Panc1 (cell line): ENCODE measurements at regions not wholly inside any gene's neighbourhood (a gene's known extent, or its start where the extent isn't known, plus 50 kb on each side); places are given as distances from the start of the nearest gene placed in this dataset.

Source experiments
- ATAC-seq: fragments of 200-7000 bp; cut with Tn5 transposase; 2 replicates; pipeline ENCODE4 v1.9.1; 2020; ENCODE audit warnings: mild to moderate bottlenecking, moderate library complexity
- BruUV-seq: library from RNA; stranded (reverse); fragments of 400-500 nt; replicated peaks from 2 replicates; lab custom pipeline; 2021; lab: Mats Ljungman, UMichigan
- CTCF ChIA-PET: fragments of 300-600 bp; sonication (Branson Sonifier 250); formaldehyde crosslinking; loops from one replicate; lab custom pipeline; 2022; ENCODE audit warnings: antibody characterized with exemption; lab: Charles Lee
- POLR2A ChIA-PET: fragments of 300-600 bp; sonication (Branson Sonifier 250); formaldehyde crosslinking; loops from one replicate; lab custom pipeline; 2022; ENCODE audit warnings: antibody characterized with exemption; lab: Charles Lee
- DNase-seq: peaks from one replicate; pipeline ENCODE4 v3.0.0-alpha.2; 2010; ENCODE audit warnings: low read depth, low spot score
- H3K27ac ChIP-seq: 2 replicates; pipeline ENCODE4 v1.5.1; 2011; ENCODE audit warnings: mild to moderate bottlenecking, low read length, inconsistent platforms
- H3K27me3 ChIP-seq: fragments of 200-500 bp; sonication (Bioruptor generic); 2 replicates; pipeline ENCODE4 v1.6.0; 2014; ENCODE audit warnings: low read length, inconsistent platforms; ENCODE audit not compliant: control insufficient read depth, insufficient read depth
- H3K36me3 ChIP-seq: fragments of 200-500 bp; sonication (Bioruptor generic); 2 replicates; pipeline ENCODE4 v1.5.1; 2014; ENCODE audit warnings: inconsistent platforms, mild to moderate bottlenecking, low read length, moderate library complexity; ENCODE audit not compliant: control insufficient read depth, insufficient read depth
- H3K4me1 ChIP-seq: 2 replicates; pipeline ENCODE4 v1.5.1; 2011; ENCODE audit warnings: inconsistent platforms, mild to moderate bottlenecking, low read length, moderate library complexity; ENCODE audit not compliant: control insufficient read depth, insufficient read depth
- H3K4me3 ChIP-seq, 2 experiments: 2 replicates each; pipeline ENCODE4 v1.5.1; 2011 to 2012; ENCODE audit warnings: low read depth in 2 of 2, low read length in 2 of 2, mild to moderate bottlenecking in 2 of 2, inconsistent platforms in 1 of 2, moderate library complexity in 1 of 2
- H3K9me3 ChIP-seq: fragments of 200-500 bp; sonication (Bioruptor generic); 2 replicates; pipeline ENCODE4 v1.5.1; 2014; ENCODE audit warnings: low read depth, mild to moderate bottlenecking, inconsistent platforms, low read length, moderate library complexity; ENCODE audit not compliant: control insufficient read depth, insufficient read depth
- POLR2AphosphoS5 ChIP-seq: IDR thresholded peaks from 2 replicates; pipeline ENCODE4 v1.6.1; 2012; ENCODE audit warnings: mild to moderate bottlenecking, low read depth, low read length, moderate library complexity
- SIN3A ChIP-seq: IDR thresholded peaks from 2 replicates; pipeline ENCODE4 v1.6.1; 2012; ENCODE audit warnings: low read depth, mild to moderate bottlenecking, low read length, moderate library complexity, borderline replicate concordance; ENCODE audit not compliant: insufficient read depth
- TCF7L2 ChIP-seq: IDR thresholded peaks from 2 replicates; pipeline ENCODE4 v1.6.1; 2011; ENCODE audit warnings: mild to moderate bottlenecking, low read depth, low read length, inconsistent platforms
- in situ Hi-C: cut with HindIII; loops from 2 replicates; pipeline ENCODE4 v1.10.0; 2016; ENCODE audit warnings: low sequenced_read_pairs, low pct_unique_long_range_greater_than_20kb
- intact Hi-C: fragments of 100-400 bp; cut with micrococcal nuclease; formaldehyde crosslinking; loops from one replicate; pipeline ENCODE4 v1.10.0; 2022; ENCODE audit not compliant: unreplicated experiment
- TF ChIP-seq, protein P1 (sequence below): fragments of 450-650 bp; IDR thresholded peaks from 2 replicates; pipeline ENCODE4 v1.5.1; 2017; ENCODE audit warnings: mild to moderate bottlenecking
- TF ChIP-seq, protein P2 (sequence below), 2 experiments: IDR thresholded peaks; 2 replicates each; pipeline ENCODE4 v1.6.1; 2011 to 2012; ENCODE audit warnings: low read depth in 2 of 2, control low read depth in 1 of 2, low read length in 1 of 2, mild to moderate bottlenecking in 1 of 2, moderate library complexity in 1 of 2; ENCODE audit not compliant: insufficient read depth in 1 of 2

- peaks cover under 1% of the 10 kb centered on the region for H3K27me3 ChIP-seq
- no peaks in the 10 kb centered on the region for H3K36me3 ChIP-seq
- CTCF ChIA-PET: no interaction called here
- no peak overlapping the region for H3K4me3 ChIP-seq
- no peaks in the 10 kb centered on the region for H3K9me3 ChIP-seq
- no peak overlapping the region for H3K27ac ChIP-seq
- in situ Hi-C loops (no loop called here), intact Hi-C loops (no loop called here)
- TF ChIP-seq POLR2AphosphoS5 (no peak), TCF7L2 (no peak), SIN3A (no peak)
- TF ChIP-seq, protein P1, sequence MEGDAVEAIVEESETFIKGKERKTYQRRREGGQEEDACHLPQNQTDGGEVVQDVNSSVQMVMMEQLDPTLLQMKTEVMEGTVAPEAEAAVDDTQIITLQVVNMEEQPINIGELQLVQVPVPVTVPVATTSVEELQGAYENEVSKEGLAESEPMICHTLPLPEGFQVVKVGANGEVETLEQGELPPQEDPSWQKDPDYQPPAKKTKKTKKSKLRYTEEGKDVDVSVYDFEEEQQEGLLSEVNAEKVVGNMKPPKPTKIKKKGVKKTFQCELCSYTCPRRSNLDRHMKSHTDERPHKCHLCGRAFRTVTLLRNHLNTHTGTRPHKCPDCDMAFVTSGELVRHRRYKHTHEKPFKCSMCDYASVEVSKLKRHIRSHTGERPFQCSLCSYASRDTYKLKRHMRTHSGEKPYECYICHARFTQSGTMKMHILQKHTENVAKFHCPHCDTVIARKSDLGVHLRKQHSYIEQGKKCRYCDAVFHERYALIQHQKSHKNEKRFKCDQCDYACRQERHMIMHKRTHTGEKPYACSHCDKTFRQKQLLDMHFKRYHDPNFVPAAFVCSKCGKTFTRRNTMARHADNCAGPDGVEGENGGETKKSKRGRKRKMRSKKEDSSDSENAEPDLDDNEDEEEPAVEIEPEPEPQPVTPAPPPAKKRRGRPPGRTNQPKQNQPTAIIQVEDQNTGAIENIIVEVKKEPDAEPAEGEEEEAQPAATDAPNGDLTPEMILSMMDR: no peak
- TF ChIP-seq, protein P2, sequence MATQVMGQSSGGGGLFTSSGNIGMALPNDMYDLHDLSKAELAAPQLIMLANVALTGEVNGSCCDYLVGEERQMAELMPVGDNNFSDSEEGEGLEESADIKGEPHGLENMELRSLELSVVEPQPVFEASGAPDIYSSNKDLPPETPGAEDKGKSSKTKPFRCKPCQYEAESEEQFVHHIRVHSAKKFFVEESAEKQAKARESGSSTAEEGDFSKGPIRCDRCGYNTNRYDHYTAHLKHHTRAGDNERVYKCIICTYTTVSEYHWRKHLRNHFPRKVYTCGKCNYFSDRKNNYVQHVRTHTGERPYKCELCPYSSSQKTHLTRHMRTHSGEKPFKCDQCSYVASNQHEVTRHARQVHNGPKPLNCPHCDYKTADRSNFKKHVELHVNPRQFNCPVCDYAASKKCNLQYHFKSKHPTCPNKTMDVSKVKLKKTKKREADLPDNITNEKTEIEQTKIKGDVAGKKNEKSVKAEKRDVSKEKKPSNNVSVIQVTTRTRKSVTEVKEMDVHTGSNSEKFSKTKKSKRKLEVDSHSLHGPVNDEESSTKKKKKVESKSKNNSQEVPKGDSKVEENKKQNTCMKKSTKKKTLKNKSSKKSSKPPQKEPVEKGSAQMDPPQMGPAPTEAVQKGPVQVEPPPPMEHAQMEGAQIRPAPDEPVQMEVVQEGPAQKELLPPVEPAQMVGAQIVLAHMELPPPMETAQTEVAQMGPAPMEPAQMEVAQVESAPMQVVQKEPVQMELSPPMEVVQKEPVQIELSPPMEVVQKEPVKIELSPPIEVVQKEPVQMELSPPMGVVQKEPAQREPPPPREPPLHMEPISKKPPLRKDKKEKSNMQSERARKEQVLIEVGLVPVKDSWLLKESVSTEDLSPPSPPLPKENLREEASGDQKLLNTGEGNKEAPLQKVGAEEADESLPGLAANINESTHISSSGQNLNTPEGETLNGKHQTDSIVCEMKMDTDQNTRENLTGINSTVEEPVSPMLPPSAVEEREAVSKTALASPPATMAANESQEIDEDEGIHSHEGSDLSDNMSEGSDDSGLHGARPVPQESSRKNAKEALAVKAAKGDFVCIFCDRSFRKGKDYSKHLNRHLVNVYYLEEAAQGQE (IDR thresholded peaks at IDR 0.05; ENCODE audit: insufficient read depth in 1 of 2, low read depth in 2 of 2, low read length in 1 of 2): no peak
- POLR2A ChIA-PET: no interaction called here
- no peaks in the 10 kb centered on the region; the same call in 1 of the 2 replicates for H3K4me1 ChIP-seq
- BruUV-seq: no TSS peak
- no peak for ATAC-seq
- DNase-seq: no peak
Measured at GRCh38 chr2:8300216-8300615, 381.6 kb upstream of the ID2 start.

GRCh38 chr2:8300905-8301304 is 381.0 kb upstream of the ID2 start:
- Histone ChIP-seq H3K36me3 (no peaks in the 10 kb centered on the region), H3K27me3 (no peaks in the 10 kb centered on the region), H3K4me1 (no peaks in the 10 kb centered on the region; the same call in 1 of the 2 replicates), H3K9me3 (no peaks in the 10 kb centered on the region), H3K27ac (no peak overlapping the region), H3K4me3 (no peak overlapping the region)
- CTCF ChIA-PET: no interaction called here
- ATAC-seq (no peak), DNase-seq (no peak)
- in situ Hi-C loops: no loop called here
- BruUV-seq: no TSS peak
- POLR2A ChIA-PET: no interaction called here
- intact Hi-C loops: no loop called here
- TF ChIP-seq POLR2AphosphoS5: no peak
- TF ChIP-seq, protein P2 (IDR thresholded peaks at IDR 0.05; ENCODE audit: insufficient read depth in 1 of 2, low read depth in 2 of 2, low read length in 1 of 2): no peak
- no peak for TF ChIP-seq TCF7L2
- TF ChIP-seq, protein P1: no peak
- no peak for TF ChIP-seq SIN3A
